ENCODE measurements at regions not wholly inside any gene's neighbourhood (a gene's known extent, or its start where the extent isn't known, plus 50 kb on each side); places are given as distances from the start of the nearest gene placed in this dataset.
"Not testable (repeated sequence)": the region's sequence is repeated elsewhere in the genome, so short reads cannot be mapped to it uniquely, and the experiment has no call there.

DNA sequence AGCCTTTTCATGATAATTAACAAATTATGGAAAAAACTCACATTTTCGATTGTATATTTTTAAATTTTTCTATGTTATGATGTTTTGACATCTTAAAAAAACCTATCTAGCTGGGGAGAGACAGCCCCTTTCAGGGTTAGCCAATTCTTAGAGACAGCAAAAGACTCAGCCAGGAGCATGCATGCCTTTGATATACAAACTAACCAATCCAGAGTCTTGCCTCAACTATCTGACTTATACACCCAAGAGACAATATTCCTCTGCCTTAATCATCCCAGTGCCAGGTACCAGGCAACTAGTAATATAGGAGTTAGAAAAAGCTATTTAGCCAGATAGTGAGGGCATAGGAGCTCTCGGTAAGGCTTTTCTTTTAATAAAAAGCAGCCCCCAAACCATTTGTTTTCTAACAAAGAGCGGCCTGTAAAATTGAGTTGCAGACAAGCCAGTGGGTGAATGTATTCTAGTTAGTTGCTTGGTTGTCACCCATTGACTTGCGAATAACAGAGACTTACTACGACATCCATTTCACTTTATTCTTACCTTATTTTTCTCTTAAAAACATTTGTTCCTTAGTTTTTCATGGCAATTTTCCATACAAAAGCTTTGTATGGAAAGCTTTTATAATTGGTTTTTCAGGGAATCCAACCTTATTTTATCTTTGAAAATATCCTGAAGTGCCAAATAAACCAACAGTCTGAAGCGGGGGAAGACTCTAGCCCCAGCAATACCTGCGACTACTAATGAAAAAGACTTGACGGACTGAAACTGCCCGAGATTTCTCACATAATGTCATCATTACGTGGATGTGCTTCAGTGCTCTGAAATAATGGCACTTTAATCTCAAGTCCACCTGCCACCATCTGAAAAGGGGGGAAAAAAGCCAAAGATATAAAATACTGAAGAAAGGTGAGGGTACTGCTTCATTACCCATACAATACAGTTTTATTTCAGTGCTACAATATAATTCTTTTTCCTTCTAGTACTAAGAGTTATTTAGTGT, 64.6 kb upstream of the ATP2C1 start:
- H3K4me3 ChIP-seq (ENCODE audit: low read depth, low read length), result no peak overlapping the region
- TF ChIP-seq, protein P1, sequence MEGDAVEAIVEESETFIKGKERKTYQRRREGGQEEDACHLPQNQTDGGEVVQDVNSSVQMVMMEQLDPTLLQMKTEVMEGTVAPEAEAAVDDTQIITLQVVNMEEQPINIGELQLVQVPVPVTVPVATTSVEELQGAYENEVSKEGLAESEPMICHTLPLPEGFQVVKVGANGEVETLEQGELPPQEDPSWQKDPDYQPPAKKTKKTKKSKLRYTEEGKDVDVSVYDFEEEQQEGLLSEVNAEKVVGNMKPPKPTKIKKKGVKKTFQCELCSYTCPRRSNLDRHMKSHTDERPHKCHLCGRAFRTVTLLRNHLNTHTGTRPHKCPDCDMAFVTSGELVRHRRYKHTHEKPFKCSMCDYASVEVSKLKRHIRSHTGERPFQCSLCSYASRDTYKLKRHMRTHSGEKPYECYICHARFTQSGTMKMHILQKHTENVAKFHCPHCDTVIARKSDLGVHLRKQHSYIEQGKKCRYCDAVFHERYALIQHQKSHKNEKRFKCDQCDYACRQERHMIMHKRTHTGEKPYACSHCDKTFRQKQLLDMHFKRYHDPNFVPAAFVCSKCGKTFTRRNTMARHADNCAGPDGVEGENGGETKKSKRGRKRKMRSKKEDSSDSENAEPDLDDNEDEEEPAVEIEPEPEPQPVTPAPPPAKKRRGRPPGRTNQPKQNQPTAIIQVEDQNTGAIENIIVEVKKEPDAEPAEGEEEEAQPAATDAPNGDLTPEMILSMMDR (IDR thresholded peaks at IDR 0.05; ENCODE audit: insufficient read depth, low read depth, low read length, missing control alignments), result no peak
- DNase-seq (ENCODE audit: low read depth), result no peak

DNA sequence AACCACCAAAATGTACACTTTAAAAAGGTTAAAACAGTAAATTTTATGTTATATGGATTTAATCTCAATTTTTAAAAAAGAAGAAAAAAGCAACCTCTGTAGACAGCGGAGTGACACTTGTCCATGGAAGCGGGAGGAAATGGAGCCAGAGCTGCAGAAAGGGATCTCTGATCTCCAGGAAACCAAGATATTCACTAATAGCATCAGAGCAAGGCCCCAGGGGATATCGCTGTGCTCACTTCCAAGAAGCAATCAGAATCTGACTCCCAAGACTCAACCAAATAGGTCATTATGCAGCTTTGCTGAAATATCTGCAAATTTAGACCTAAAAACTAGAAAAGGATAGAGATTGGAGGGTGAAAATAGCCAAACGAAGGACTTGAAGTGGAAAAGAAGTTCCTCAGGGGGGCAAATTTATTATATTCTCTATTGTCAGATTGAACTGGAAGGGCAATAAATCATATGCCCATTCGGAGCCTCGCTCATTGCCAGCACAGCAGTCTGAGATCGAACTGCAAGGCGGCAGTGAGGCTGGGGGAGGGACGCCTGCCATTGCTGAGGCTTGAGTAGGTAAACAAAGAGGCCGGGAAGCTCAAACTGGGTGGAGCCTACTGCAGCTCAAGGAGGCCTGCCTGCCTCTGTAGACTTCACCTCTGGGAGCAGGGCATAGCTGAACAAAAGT, 62.0 kb upstream of the ATP2C1 start:
- H3K4me3 ChIP-seq (ENCODE audit: low read depth, low read length), result no peak overlapping the region
- no peak for DNase-seq (ENCODE audit: low read depth)
- TF ChIP-seq, protein P1 (IDR thresholded peaks at IDR 0.05; ENCODE audit: insufficient read depth, low read depth, low read length, missing control alignments), result no peak

DNA sequence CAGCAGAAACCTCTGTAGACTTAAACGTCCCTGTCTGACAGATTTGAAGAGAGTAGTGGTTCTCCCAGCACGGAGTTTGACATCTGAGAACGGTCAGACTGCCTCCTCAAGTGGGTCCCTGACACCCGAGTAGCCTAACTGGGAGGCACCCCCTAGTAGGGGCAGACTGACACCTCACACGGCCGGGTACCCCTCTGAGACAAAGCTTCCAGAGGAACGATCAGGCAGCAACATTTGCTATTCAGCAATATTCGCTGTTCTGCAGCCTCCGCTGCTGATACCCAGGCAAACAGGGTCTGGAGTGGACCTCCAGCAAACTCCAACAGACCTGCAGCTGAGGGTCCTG, 61.5 kb upstream of the ATP2C1 start:
- H3K4me3 ChIP-seq (ENCODE audit: low read depth, low read length), result not testable (repeated sequence)

DNA sequence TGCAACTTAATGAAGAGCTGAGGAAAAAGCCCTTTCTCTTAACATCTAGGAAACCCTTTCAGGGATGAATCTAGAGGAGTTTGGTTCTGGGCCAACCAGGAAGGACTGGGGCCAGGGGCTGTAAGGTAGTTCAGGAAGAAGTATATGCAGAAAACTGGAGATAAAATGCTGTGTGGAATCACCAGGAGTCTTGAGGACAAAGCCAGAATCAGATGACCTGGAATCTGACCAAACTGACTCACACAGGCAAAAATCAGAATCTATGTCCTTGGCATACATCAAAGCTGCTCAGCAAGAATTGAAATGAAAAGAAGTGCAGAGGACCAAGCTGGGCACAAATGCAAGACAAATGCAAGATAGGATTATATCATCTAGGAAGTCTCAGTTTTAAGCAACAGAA, 59.4 kb upstream of the ATP2C1 start:
- no peak overlapping the region for H3K4me3 ChIP-seq (ENCODE audit: low read depth, low read length)
- TF ChIP-seq, protein P1 (IDR thresholded peaks at IDR 0.05; ENCODE audit: insufficient read depth, low read depth, low read length, missing control alignments), result no peak
- no peak for DNase-seq (ENCODE audit: low read depth)

More for the DNA sequence above, 61.5 kb upstream of the ATP2C1 start:
- DNase-seq (ENCODE audit: low read depth), result not testable (repeated sequence)

DNA sequence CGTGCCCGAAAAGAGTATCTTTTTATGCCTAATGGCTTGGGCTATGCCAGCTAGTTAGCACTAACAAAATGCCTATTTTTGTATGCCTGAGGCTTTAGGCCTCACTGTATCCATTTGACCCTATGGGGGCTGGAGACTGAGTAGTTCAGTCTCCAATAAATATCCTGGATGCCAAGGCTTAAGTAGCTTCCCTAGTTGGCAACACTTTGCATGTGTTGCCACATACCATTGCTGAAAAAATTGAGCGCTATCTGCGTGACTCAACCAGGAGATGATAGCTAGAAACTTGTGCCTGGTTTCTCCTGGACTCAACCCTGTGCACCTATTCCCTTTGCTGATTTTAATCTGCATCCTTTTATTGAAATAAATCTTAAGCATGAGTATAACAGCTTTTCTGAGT, 58.4 kb upstream of the ATP2C1 start:
- TF ChIP-seq, protein P1 (IDR thresholded peaks at IDR 0.05; ENCODE audit: insufficient read depth, low read depth, low read length, missing control alignments), result no peak
- no peak for DNase-seq (ENCODE audit: low read depth)
- H3K4me3 ChIP-seq (ENCODE audit: low read depth, low read length), result no peak overlapping the region

DNA sequence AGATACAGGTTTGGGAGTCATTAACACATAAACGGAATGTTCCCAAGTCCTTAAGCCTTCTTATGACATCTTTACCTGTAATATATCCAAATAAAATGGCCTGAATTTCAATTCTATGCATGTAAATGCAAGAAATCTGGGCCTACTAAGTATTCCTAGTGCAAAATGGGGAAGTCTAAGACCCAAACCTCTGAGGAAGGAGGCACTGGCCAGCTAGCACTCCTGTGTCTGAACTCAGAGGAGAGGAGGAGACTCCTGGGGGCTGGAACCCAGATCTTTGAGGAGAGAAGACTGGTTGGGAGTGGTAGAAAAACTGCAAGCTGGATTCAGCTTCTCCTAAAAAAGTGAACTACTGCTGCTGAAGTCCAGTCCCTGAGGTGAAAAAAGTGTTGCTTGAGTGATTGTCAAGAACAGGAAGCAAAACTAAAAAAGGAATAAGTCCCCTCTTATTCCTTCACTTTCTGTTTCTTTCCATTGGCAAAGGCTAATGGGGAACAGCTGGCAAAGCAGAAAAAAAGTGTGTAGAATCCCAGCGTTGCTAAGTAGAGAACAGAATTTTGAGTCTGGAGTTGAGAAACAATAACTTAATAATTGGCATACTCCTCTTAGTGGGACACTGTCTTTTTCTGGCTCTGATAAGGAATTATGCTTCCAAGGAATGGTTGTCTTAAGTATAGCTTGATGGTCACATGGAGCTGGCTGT, 54.8 kb upstream of the ATP2C1 start:
- no peak overlapping the region for H3K4me3 ChIP-seq (ENCODE audit: low read depth, low read length)
- no peak for DNase-seq (ENCODE audit: low read depth)
- TF ChIP-seq, protein P1 (IDR thresholded peaks at IDR 0.05; ENCODE audit: insufficient read depth, low read depth, low read length, missing control alignments), result no peak

DNA sequence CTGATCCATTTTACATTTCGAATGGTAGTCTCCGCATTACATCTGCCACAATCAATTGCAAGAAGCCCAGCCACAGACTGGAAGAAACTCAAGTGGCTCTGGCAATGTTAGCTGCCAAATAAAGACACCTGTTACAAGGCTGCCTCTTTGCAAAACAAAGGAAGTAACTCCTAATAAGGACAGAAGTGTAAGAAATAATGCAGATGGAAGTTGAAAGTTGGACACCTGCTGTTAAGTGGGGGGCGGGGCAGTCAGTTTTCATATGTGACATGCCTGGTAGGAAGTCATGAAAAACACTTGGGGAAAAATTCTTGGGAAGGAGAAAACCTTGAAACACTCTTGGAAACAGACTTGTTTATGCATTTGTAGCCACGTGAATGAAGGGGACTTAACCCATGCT, 54.1 kb upstream of the ATP2C1 start:
- DNase-seq (ENCODE audit: low read depth), result peak; percentile 46
- no peak overlapping the region for H3K4me3 ChIP-seq (ENCODE audit: low read depth, low read length)
- TF ChIP-seq, protein P1 (IDR thresholded peaks at IDR 0.05; ENCODE audit: insufficient read depth, low read depth, low read length, missing control alignments), result no peak
